ENCODE measurements at regions not wholly inside any gene's neighbourhood (a gene's known extent, or its start where the extent isn't known, plus 50 kb on each side); places are given as distances from the start of the nearest gene placed in this dataset.
"Not testable (repeated sequence)": the region's sequence is repeated elsewhere in the genome, so short reads cannot be mapped to it uniquely, and the experiment has no call there.

GRCh38 chr20:22529150-22530019 lies 55.0 kb downstream of the FOXA2 start:
- DNase-seq, result no peak

- DNase-seq, result no peak
Measured at GRCh38 chr20:22526512-22527012, 57.8 kb downstream of the FOXA2 start.

- no peak for DNase-seq
Measured at GRCh38 chr20:22525821-22526220, 58.6 kb downstream of the FOXA2 start.

- no peak for DNase-seq
Measured at GRCh38 chr20:22525069-22525820, 59.1 kb downstream of the FOXA2 start.

GRCh38 chr20:22524393-22525015 lies 59.9 kb downstream of the FOXA2 start:
- no peak for DNase-seq

GRCh38 chr20:22523499-22524392 lies 60.6 kb downstream of the FOXA2 start:
- no peak for DNase-seq

GRCh38 chr20:22523128-22523498 lies 61.3 kb downstream of the FOXA2 start:
- no peak for DNase-seq

GRCh38 chr20:22522701-22523100 lies 61.7 kb downstream of the FOXA2 start:
- no peak for DNase-seq

GRCh38 chr20:22521940-22522339 lies 62.4 kb downstream of the FOXA2 start:
- DNase-seq, result not testable (repeated sequence)

- no peak for DNase-seq
Measured at GRCh38 chr20:22520381-22520780, 64.0 kb downstream of the FOXA2 start.

- no peak for DNase-seq
Measured at GRCh38 chr20:22515264-22515663, 69.1 kb downstream of the FOXA2 start.

GRCh38 chr20:22513574-22513973 lies 70.8 kb downstream of the FOXA2 start:
- DNase-seq, result no peak

GRCh38 chr20:22512911-22513489 lies 71.4 kb downstream of the FOXA2 start:
- no peak for DNase-seq

- DNase-seq, result no peak
Measured at GRCh38 chr20:22511943-22512910, 72.1 kb downstream of the FOXA2 start.

GRCh38 chr20:22509843-22510147 lies 74.6 kb downstream of the FOXA2 start:
- no peak for DNase-seq

- DNase-seq, result no peak
Measured at GRCh38 chr20:22509090-22509842, 75.1 kb downstream of the FOXA2 start.

- DNase-seq, result no peak
Measured at GRCh38 chr20:22508426-22508825, 75.9 kb downstream of the FOXA2 start.

GRCh38 chr20:22507240-22507961 lies 77.0 kb downstream of the FOXA2 start:
- DNase-seq, result no peak

GRCh38 chr20:22506827-22507226 lies 77.5 kb downstream of the FOXA2 start:
- no peak for DNase-seq

Measured in activated gamma-delta T cell treated with Interleukin-2 at 50 U/mL for 16 hours (primary cell).